GM12892 (cell line): ENCODE measurements at regions not wholly inside any gene's neighbourhood (a gene's known extent, or its start where the extent isn't known, plus 50 kb on each side); places are given as distances from the start of the nearest gene placed in this dataset.
"Not testable (repeated sequence)": the region's sequence is repeated elsewhere in the genome, so short reads cannot be mapped to it uniquely, and the experiment has no call there.

Source experiments
- POLR2A ChIP-seq: IDR thresholded peaks from 2 replicates; pipeline ENCODE4 v1.6.1; 2011; ENCODE audit warnings: low read depth, low read length, control low read depth
- POLR2AphosphoS5 ChIP-seq: IDR thresholded peaks from 2 replicates; pipeline ENCODE4 v1.6.1; 2011; ENCODE audit warnings: low read depth, low read length, control low read depth
- TAF1 ChIP-seq: IDR thresholded peaks from 2 replicates; pipeline ENCODE4 v1.6.1; 2011; ENCODE audit warnings: low read depth, mild to moderate bottlenecking, control low read depth, low read length, borderline replicate concordance

- TF ChIP-seq POLR2A, POLR2AphosphoS5, TAF1: not testable (repeated sequence)
These were observed 530.7 kb downstream of the RPIA start for GRCh38 chr2:89222063-89222732.
